Dedifferentiated amniotic fluid mesenchymal stem cell (primary cell): ENCODE measurements at regions not wholly inside any gene's neighbourhood (a gene's known extent, or its start where the extent isn't known, plus 50 kb on each side); places are given as distances from the start of the nearest gene placed in this dataset.

ENCODE experiments used
- DNase-seq: peaks from one replicate; pipeline ENCODE4 v3.0.0-alpha.2; 2016; ENCODE audit errors: extremely low spot score

DNA sequence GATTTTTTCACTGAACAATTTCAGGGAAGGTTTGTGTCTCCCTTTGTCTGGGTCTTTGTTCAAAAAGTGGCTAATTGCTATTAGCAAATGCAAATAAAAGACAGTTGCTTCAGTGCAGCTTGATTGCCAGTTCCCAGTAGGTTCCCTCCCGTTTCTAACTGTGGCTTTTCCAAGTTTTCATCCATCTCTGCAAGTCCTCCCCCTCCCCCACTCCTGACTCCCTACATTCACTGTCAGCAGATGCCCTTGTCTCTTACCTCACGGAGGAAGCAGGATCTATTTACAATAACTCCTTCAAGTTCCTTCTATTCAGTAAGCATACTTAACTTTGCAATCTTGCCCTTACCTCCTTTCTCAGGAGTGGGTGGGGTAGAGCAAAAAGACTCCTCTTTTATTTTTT lies 55.4 kb upstream of the SCEL start:
- DNase-seq, result no peak

DNA sequence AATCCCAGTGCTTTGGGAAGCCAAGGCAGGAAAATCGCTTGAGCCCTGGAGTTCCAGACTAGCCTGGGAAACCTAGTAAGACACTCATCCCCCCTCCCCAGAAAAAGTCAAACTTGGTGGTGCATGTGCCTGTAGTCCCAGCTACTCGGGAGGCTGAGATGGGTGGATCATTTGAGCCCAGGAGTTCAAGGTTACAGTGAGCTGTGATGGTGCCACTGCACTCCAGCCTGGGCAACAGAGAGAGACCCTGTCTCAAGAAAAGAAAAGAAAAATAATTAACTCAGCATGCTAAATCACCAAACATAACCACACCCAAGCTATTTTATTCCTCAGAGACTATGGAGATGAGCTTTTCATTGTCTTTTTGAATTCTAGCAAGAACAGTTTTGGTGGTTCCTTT lies 56.2 kb upstream of the SCEL start:
- no peak for DNase-seq

DNA sequence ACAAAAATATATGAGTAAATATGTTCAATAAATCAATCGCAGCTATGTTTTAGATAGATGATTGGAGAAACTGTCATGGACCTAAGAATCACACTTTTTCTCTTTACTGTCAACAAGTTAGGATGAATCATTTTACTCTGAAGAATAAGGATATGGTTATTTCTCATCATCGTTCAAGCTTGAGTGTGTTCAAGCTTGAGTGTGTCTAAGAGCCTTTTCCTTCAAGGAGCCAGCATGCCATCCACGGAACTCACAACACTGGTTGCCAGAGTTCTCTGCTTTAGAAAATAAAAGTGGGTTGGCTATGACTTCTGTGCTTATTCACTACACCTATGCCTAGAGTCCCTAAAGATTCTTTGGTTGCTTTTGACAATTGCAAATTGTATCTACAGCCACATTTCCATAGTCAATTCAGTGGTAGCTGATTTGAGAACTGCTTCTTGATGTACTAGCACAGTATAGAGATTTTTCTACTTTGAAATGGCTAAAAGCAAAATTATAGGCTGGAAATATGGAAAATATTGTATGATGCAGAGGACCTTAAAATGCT lies 58.1 kb upstream of the SCEL start:
- DNase-seq, result no peak

DNA sequence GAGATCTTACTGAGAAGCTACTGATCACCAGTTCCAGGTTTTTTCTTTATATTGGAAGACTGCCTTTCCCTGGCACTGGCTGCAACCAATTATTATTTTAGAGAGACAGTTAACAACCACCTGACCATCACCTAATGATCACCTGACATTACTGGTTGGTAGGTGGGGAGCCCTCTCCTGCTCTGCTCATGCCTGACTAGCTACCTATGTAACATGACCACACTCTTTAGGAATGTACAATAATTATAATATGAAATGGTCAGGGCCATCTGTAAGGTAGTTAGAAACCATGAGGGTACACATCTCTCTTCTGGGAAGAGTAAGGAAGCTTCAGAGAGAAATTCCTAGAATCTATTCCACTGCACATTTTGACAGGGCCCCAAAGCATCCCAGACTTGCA lies 59.0 kb upstream of the SCEL start:
- DNase-seq, result no peak

DNA sequence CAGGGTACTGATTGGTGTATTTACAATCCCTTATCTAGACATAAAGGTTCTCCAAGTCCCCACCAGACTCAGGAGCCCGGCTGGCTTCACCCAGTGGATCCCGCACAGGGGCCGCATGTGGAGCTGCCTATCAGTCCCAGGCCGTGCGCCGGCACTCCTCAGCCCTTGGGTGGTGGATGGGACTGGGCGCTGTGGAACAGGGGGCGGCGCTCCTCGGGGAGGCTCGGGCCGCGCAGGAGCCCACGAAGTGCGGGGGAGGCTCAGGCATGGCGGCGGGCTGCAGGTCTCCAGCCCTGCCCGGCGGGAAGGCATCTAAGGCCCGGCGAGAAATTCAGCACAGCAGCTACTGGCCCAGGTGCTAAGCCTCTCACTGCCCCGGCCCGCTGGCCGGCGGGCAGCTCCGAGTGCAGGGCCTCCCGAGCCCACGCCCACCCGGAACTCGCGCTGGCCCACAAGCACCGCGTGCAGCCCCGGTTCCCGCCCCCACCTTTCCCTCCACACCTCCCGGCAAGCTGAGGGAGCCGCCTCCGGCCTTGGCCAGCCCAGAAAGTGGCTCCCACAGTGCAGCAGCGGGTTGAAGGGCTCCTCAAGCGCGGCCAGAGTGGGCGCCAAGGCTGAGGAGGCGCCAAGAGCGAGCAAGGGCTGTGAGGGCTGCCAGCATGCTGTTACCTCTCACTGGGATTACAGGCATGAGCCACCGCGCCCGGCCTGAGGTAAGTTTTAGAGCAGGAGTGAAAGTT lies 60.0 kb upstream of the SCEL start:
- DNase-seq, result no peak

DNA sequence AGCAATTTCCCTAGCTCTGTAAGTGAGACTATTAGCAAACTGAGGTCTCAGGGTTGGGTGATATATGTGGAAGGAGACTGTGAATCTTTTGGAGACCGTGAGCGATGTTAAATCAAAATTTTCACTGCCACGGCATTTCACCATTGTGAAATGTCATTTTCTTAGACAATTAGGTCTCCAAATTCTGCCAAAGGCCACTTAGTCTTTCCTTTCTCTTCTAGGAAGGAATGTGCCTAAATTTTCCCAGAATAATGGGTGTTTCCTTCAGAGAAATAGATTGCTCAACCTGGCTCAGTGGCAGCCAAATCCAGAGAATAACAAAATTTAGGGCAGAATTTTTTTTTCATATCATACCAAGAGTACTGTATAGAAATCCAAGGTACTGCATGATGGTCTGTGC lies 64.5 kb upstream of the SCEL start:
- DNase-seq, result no peak

DNA sequence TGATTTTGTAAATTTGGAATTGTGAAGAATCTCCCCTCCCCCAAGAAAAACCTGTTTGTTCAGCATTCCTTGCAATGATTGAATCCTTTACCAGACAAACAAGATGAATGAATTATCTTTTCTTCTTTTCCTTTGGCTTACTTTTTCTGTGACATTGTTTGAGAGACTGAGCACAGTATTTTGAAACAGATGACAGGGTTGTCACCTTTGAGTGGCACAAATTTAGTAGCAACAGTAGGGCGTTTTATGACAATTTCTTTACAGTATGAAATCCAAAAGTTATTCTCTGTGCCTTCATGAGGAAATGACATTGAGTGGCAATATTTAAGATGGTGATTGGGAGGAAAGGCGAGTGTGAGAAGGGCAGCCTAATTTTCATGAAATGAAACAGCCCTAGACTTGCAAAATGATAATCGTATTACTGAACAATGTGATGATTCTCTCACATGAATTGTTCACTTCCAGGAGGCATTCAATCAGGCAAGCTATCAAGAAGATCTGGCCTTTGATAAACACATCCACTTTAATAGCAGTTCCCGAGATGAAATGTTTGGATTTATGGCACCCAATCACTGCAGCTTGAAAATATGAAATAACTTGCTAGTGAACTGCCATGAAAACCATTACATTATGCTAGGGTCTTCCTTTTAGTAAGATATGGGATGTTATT lies 68.6 kb upstream of the SCEL start:
- no peak for DNase-seq

DNA sequence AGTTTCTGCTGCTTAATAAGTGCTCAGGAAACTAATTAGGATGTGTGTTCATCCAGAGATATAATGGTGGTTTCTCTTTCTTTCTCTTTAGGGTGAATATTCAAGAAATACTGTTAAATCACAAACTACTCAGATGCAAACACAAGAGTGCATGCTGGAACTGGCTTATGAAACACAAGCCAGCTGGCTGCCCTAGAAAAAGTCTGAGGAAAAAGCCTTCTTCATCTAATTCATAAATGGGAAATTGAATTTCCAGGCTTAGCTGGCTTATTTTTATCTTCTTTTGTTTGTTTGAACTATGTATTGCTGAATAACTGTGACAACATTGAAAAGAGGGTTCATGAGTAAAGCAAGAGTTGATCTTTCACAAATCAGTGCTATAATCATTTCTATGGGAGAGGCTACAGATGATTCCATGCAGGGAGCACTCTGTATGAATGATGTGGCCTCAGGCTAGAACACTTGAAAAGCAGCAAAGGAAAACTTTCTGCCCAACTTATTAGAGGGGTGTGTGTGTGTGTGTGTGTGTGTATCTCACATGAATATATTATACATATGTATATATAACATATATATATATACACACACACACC lies 69.8 kb upstream of the SCEL start:
- DNase-seq, result peak; percentile 29

DNA sequence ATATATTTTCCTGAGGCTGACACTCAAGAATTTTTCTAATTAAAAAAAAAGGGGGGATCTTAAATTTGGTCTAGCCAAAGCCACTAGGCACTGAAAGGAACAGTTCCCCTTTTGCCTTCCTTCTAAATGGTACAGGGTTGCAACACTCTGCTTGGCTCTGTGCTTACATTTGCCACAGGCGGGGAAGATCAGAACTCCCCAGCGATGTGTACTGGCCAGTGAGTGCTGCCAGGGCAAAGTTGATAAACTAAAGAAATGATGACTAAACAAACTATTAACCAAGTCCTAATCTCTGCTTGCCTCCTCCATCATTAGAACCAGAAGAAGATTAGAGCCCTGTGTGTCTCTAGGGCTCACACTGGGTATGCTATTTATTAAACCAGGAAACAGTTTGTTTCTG lies 75.3 kb upstream of the SCEL start:
- DNase-seq, result no peak

DNA sequence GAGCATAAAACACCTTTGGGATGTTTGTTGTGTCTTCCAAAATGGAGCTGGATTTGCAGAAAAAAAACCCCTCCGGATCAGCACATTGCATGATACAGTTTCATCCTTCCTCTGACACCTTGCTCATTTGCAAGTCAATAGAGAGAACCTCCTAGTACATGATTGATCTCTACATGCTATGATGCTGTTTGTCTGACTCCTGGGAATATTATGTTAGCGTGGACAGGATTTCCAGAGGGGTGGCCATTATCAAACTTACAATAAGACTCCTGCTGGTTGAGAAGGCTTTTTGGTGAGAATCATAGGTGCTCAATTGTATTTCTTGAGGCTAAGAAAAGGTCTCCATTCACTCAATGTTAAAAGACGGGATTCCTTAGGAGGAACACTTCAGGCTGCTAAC lies 75.9 kb upstream of the SCEL start:
- DNase-seq, result no peak

DNA sequence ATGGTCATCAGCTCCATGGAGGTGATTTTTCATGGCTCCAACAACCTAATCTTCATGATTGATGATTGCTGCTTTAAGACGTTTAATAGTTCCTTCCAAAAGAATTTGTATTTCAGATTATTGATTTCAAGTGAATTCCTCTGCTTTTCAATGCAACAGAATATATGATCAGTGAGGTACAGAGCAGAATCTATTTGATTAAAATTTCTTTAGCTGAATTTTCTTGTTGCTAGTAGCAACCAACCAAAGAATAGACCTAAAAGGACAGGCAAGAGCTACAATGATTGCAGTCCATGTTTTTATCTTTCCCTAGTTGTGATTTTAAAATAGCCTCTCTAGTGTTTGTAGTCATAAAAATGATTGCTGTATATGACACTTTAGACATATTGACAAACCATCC lies 76.8 kb upstream of the SCEL start:
- DNase-seq, result no peak

DNA sequence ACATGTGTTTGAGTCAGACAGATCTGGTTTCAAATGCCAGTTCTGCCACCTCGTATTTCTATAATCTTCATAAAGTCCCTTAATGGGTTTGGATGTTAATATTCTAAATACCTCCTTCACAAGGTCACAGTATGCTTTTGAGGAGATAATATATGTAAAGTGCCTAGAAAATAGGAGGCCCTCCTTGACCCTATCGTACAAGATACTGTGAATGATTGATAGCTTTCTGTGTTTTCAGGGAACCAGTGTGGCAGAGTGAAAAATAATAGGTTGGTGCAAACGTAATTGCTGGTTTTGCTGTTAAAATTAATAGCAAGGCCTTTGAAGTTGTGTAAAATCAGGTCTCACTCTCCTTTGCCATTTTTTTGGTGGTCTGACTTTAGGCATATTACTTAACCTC lies 77.5 kb upstream of the SCEL start:
- DNase-seq, result no peak

DNA sequence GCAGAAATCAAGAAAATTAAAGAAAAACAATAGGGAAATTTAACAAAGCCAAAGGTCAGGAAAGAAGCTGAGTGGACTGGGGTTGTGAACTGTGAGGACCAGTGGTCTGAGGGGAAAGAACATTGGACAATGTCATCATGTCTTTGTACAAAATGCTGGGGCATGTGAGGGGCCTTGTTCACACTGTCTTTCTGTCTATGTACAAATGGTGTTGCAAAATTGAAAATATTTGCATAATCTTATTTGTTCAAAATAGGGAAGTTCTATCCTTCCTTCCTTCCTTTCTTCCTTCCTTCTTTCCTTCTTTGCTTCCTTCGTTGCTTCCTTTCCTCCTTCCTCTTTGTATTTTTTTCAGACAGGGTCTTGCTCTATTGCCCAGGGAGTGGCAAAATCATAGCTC lies 79.2 kb upstream of the SCEL start:
- no peak for DNase-seq

DNA sequence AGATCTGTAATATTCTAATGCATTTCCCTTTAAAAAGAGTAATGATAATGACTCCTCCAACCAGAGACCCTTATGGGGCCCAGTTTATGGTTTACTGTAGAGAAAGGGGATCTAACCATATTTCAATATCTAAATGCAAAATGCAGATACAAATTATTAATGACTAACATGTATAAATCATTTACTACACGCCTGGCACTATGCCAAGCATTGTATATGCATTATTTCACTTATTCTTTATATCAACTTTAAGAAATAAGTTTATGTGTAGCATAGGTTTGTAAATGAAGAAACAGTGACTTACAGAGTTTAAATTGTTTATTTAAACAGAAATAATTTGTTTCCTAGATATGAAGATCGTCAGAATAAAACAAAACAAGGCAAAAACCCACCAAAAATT lies 86.2 kb upstream of the SCEL start:
- no peak for DNase-seq

DNA sequence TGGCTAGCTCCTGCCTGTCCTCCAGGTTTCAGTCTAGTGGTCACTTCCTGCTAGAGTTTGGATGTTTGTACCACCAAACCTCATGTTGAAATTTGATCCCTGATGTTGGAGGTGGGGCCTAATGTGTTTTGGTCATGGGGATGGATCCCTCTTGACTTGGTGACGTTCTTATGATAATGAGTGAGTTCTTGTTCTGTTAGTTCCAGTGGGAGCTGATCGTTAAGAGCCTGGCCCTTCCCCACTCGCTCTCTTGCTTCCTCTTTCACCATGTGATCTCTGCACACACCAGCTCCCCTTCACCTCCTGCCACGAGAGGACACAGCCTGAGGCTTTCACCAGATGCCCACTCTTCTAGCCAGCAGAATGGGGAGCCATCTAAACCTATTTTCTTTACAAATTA lies 86.8 kb upstream of the SCEL start:
- no peak for DNase-seq

DNA sequence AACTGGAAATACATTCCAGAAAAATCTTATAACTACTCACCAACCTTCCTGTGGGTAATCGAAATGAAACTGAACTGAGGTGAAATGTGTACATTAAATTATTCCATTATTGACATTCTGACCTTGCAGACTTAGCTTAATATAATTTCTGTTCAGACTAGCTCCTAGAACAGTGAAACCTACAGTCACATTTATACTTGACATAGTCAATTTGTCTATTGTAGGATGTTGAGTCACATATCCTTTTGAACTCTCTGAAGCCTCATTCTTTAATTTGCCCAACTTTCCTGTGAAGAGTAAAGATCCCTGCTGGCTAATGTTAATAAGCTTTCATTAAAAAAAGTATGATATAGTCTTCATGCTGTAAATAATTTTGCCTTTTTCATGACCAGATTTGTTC lies 92.0 kb upstream of the SCEL start:
- no peak for DNase-seq

DNA sequence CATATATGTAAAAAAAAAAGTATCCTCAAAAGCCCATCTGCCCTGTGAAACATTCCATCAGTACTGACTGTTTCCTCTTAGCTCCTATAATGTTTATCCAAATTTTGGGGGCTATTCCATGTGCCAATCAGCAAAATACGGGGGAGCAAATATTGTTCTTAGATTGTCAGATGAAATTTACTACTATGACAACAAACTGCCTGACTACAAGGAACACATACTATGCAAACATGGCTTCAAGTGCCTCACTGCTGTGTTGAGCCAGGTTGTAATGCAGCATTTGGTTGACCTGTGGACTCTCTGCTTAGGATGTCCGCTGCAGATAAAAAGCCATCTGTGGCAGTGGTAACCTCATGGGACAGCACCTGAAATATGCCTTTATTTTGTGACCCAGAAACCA lies 98.2 kb upstream of the SCEL start:
- DNase-seq, result no peak

DNA sequence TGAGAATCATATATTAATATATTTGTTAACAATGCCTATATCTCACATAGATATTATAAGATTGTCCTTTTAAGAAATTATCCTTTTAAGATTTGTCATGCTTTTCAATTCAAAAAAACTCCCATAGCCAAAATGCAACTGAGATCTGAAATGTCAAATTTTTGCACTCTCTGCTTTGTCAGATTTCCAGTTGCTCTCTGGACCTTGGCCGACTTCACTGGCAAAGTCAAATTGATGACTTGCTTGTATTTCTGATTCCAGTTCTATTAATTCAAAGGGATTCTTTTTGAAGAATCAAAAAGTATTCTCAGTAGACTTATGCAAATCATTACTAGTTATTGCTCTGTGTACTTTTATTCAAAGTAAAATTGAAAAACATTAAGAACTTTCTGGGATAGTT lies 101.2 kb upstream of the SCEL start:
- no peak for DNase-seq

DNA sequence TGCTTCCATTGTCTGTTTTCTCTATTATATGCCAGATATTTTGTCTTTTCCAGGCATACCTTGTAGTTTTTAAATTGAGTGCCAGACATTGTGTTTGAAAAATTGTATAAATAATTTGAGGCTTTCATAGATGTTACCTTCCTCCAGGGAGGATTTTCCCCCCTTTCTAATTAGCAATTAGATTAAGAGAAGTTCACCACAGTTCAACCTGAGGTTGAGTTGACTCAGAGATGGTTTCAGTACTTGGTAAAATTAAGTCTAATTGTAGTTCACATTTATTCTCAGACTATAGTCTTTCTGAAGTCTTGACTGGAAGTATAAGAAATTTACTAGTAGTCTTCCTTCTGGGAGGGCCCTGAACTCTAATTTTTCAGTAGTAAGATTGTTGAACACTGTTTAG lies 104.1 kb upstream of the SCEL start:
- DNase-seq, result no peak

DNA sequence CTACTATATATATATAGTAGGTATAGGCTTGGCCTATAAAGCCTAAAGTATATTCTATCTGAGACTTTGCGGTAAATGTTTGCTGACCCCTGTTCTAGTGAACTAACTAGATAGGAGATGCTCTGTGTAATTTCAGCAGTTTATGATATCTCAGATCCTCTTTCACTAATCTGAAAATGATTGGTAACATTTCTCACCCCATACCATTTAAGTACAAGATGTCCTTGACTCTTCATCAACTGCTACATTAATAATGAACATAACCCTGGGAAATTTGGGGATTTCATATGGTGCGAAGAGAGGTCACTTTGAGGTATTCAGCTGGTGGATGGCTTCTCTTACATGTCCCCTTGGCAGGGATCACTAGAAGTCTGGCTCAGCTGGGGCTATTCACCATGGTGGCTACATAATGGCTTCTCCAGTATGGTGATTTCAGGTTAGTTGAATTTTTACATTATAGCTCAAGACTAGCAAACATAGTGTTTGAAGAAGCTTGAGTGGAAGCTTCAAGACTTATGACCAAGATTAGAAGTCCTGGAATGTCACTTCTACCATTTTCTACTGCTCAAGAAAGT lies 103.6 kb upstream of the MYCBP2 start:
- DNase-seq, result no peak

DNA sequence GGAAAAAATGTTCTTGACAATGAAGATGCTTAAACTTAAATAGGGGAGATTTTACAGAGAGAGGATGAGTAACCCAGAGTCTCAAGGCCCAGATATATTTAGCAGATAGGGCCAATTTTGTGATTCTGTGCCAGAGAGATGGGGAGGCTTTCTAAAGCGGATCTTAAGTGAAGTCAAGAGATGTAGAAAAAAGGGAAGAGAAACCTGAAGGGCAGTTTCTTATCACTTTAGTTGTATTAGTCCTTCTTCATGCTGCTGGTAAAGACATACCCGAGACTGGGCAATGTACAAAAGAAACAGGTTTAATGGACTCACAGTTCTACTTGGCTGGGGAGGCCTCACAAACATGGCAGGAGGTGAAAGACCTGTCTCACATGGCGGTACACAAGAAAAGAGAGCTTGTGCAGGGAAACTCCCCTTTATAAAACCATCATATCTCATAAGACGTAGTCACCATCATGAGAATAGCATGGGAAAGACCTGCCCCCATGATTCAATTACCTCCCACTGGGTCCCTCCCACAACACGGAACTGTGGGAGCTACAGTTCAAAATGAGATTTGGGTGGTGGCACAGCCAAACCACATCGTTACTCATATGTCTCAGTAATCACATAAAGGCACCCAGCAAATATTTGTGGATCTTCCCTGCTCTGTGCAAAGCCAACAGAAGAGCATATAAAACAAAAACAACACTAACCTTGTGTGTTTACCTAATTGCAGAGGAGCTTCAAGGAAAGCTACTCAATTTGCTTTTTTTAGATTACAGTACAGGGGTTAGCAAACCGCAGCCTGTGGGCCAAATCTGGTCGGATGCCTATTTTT lies 102.6 kb upstream of the MYCBP2 start:
- no peak for DNase-seq

DNA sequence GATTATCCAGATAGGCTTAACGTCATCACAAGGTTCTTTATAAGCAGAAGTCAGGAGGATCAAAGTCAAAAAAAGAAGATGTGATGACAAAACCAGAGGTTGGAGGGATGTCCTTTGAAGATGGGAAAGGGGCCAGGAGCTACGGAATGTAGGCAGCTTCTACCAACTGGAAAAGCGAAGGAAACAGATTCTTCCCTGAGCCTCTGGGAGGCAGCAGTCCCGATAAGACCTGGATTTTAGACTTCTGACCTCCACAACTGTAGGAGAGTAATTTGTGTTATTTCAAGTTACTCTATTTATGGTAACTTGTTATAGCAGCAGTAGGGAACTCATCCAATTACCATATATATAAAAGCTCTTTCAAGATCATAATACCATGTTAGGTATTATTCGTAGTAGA lies 98.8 kb upstream of the MYCBP2 start:
- no peak for DNase-seq
